Cardiac muscle cell (in vitro differentiated cells and primary cell): ENCODE measurements at regions not wholly inside any gene's neighbourhood (a gene's known extent, or its start where the extent isn't known, plus 50 kb on each side); places are given as distances from the start of the nearest gene placed in this dataset.

Source experiments
- DNase-seq, 2 donors: peaks; one replicate each; pipeline versions ENCODE4 v3.0.0 to v3.0.0-alpha.2; 2010 to 2017; ENCODE audit warnings: low read depth in 1 of 2, low spot score in 1 of 2
- H3K27ac ChIP-seq: fragments of 200-600 bp; sonication (generic); 2 replicates; pipeline ENCODE4 v1.5.1; 2016
- H3K27me3 ChIP-seq: fragments of 200-600 bp; sonication (generic); 2 replicates; pipeline ENCODE4 v1.6.0; 2016; ENCODE audit warnings: control low read depth
- H3K36me3 ChIP-seq: fragments of 200-600 bp; sonication (generic); 2 replicates; pipeline ENCODE4 v1.5.1; 2016; ENCODE audit warnings: control low read depth
- H3K4me1 ChIP-seq: fragments of 200-600 bp; sonication (generic); 2 replicates; pipeline ENCODE4 v1.8.1; 2017; ENCODE audit warnings: low read depth, mild to moderate bottlenecking, mixed run types
- H3K4me3 ChIP-seq: fragments of 200-600 bp; sonication (generic); 2 replicates; pipeline ENCODE4 v1.5.1; 2016; ENCODE audit warnings: mild to moderate bottlenecking
- H3K9me3 ChIP-seq: fragments of 200-600 bp; sonication (generic); 2 replicates; pipeline ENCODE4 v1.5.1; 2017; ENCODE audit warnings: low read depth, mild to moderate bottlenecking, control low read depth
- CTCF ChIP-seq: IDR thresholded peaks from 2 replicates; pipeline ENCODE4 v1.5.1; 2012; ENCODE audit warnings: low read depth, mild to moderate bottlenecking, low read length

- H3K4me3 ChIP-seq = no peak overlapping the region
- no peaks in the 10 kb centered on the region for H3K27me3 ChIP-seq
- no peaks in the 10 kb centered on the region for H3K4me1 ChIP-seq
- H3K36me3 ChIP-seq = no peaks in the 10 kb centered on the region
- H3K27ac ChIP-seq = no peak overlapping the region
- no peak for TF ChIP-seq CTCF
- DNase-seq = no peak
- no peaks in the 10 kb centered on the region for H3K9me3 ChIP-seq
Observed at GRCh38 chr9:23444658-23445057, 381.4 kb downstream of the ELAVL2 start.

- Histone ChIP-seq H3K27me3 (no peaks in the 10 kb centered on the region), H3K9me3 (no peaks in the 10 kb centered on the region), H3K4me1 (no peaks in the 10 kb centered on the region), H3K27ac (no peak overlapping the region), H3K36me3 (no peaks in the 10 kb centered on the region), H3K4me3 (no peak overlapping the region)
- no peak for TF ChIP-seq CTCF
- DNase-seq = no peak
Observed at GRCh38 chr9:23447166-23447565, 378.9 kb downstream of the ELAVL2 start.

GRCh38 chr9:23447944-23448343 lies 378.1 kb downstream of the ELAVL2 start:
- no peaks in the 10 kb centered on the region for H3K4me1 ChIP-seq
- no peak for TF ChIP-seq CTCF
- no peaks in the 10 kb centered on the region for H3K36me3 ChIP-seq
- no peak overlapping the region for H3K4me3 ChIP-seq
- no peak for DNase-seq
- no peak overlapping the region for H3K27ac ChIP-seq
- no peaks in the 10 kb centered on the region for H3K27me3 ChIP-seq
- no peaks in the 10 kb centered on the region for H3K9me3 ChIP-seq

GRCh38 chr9:23451802-23452418 lies 374.1 kb downstream of the ELAVL2 start:
- no peak overlapping the region for H3K27ac ChIP-seq
- no peaks in the 10 kb centered on the region for H3K36me3 ChIP-seq
- H3K4me1 ChIP-seq = no peaks in the 10 kb centered on the region
- TF ChIP-seq CTCF = no peak
- H3K9me3 ChIP-seq = no peaks in the 10 kb centered on the region
- H3K4me3 ChIP-seq = no peak overlapping the region
- H3K27me3 ChIP-seq = no peaks in the 10 kb centered on the region
- DNase-seq = no peak

GRCh38 chr9:23464275-23464674 lies 361.8 kb downstream of the ELAVL2 start:
- H3K27ac ChIP-seq = no peak overlapping the region
- no peaks in the 10 kb centered on the region for H3K27me3 ChIP-seq
- H3K9me3 ChIP-seq = no peaks in the 10 kb centered on the region
- no peaks in the 10 kb centered on the region for H3K36me3 ChIP-seq
- no peaks in the 10 kb centered on the region for H3K4me1 ChIP-seq
- DNase-seq = no peak
- no peak overlapping the region for H3K4me3 ChIP-seq
- no peak for TF ChIP-seq CTCF

- no peak for TF ChIP-seq CTCF
- no peaks in the 10 kb centered on the region for H3K4me1 ChIP-seq
- H3K27me3 ChIP-seq = no peaks in the 10 kb centered on the region
- H3K4me3 ChIP-seq = no peak overlapping the region
- H3K27ac ChIP-seq = no peak overlapping the region
- no peak for DNase-seq
- no peaks in the 10 kb centered on the region for H3K9me3 ChIP-seq
- no peaks in the 10 kb centered on the region for H3K36me3 ChIP-seq
Observed at GRCh38 chr9:23467276-23467675, 358.8 kb downstream of the ELAVL2 start.
